Prostate gland (tissue), 2 donors: ENCODE measurements at regions not wholly inside any gene's neighbourhood (a gene's known extent, or its start where the extent isn't known, plus 50 kb on each side); places are given as distances from the start of the nearest gene placed in this dataset.

ENCODE experiments used
- DNase-seq: peaks from one replicate; pipeline ENCODE4 v3.0.0-alpha.2; 2019; ENCODE audit warnings: low spot score
- H3K27ac ChIP-seq, 2 donors: fragments of 200-600 bp; sonication (generic); 2 replicates each; pipeline ENCODE4 v1.5.1; 2017 to 2019
- H3K27me3 ChIP-seq: fragments of 200-600 bp; sonication (generic); replicated peaks from 2 replicates; pipeline ENCODE4 v1.5.1; 2019; ENCODE audit not compliant: insufficient read depth
- H3K36me3 ChIP-seq, 2 donors: fragments of 200-600 bp; sonication (generic); 1 replicate in 1 of 2; 2 replicates in 1 of 2; pipeline versions ENCODE4 v1.5.1 to v1.8.1; 2017 to 2019
- H3K4me1 ChIP-seq: fragments of 200-600 bp; sonication (generic); replicated peaks from 2 replicates; pipeline ENCODE4 v1.5.1; 2019
- H3K4me3 ChIP-seq, 2 donors: fragments of 200-600 bp; sonication (generic); 2 replicates each; pipeline ENCODE4 v1.5.1; 2017 to 2019
- H3K9me3 ChIP-seq: fragments of 200-600 bp; sonication (generic); 2 replicates; pipeline ENCODE4 v1.5.1; 2017
- POLR2A ChIP-seq: fragments of 450-650 bp; IDR thresholded peaks from one replicate; pipeline ENCODE4 v1.6.1; 2016; ENCODE audit warnings: antibody characterized with exemption, mild to moderate bottlenecking
- POLR2AphosphoS5 ChIP-seq: sonication (generic); formaldehyde crosslinking; IDR thresholded peaks from one replicate; pipeline ENCODE4 v1.6.1; 2017; ENCODE audit warnings: antibody characterized with exemption
- WGBS: methylation state at CpG from one replicate; pipeline ENCODE4 v1.1.5; 2018; 5-methylcytosine and 5-hydroxymethylcytosine counted together
- intact Hi-C: fragments of 100-400 bp; cut with DNase I; formaldehyde crosslinking; loops from one replicate; pipeline ENCODE4 v1.14.2; 2022
- TF ChIP-seq, protein P1 (sequence below), 4 experiments: fragments of 200-600 bp in 2 of 4; fragments of 450-650 bp in 2 of 4; sonication (generic) in 2 of 4; IDR thresholded peaks; 1 replicate in 3 of 4; 2 replicates in 1 of 4; pipeline ENCODE4 v1.5.1; 2016 to 2019; ENCODE audit warnings: antibody characterized with exemption in 4 of 4, mild to moderate bottlenecking in 2 of 4, moderate library complexity in 2 of 4

DNA sequence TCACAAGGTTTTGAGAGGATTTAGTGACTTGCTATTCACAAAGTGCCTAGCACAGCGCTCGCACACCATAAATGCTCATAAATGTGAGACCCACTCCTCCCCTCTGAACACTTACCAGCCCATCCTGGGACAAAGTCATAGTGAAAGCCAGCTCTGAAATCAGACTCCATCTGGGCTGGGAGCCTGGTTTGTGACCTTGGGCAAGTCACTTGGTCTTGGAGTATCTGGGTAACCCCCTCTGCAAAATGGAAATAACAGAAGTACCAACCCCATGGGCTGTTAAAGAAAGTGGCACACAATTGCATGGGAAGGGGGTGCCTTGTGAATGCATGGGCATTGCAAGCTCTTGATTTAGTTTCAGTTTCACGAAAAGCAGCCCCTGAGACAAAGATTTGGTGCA is 104.7 kb upstream of the CDH5 start:
- Histone ChIP-seq H3K4me1 (no peaks in the 10 kb centered on the region), H3K4me3 (no peak overlapping the region), H3K27me3 (no peaks in the 10 kb centered on the region), H3K9me3 (no peaks in the 10 kb centered on the region), H3K36me3 (no peaks in the 10 kb centered on the region), H3K27ac (no peak overlapping the region)
- 92% methylated on average over 3 of the region's 3 CpGs for WGBS
- no peak for DNase-seq
- intact Hi-C loops = no loop called here
- TF ChIP-seq POLR2AphosphoS5 (no peak), POLR2A (no peak)
- TF ChIP-seq, protein P1, sequence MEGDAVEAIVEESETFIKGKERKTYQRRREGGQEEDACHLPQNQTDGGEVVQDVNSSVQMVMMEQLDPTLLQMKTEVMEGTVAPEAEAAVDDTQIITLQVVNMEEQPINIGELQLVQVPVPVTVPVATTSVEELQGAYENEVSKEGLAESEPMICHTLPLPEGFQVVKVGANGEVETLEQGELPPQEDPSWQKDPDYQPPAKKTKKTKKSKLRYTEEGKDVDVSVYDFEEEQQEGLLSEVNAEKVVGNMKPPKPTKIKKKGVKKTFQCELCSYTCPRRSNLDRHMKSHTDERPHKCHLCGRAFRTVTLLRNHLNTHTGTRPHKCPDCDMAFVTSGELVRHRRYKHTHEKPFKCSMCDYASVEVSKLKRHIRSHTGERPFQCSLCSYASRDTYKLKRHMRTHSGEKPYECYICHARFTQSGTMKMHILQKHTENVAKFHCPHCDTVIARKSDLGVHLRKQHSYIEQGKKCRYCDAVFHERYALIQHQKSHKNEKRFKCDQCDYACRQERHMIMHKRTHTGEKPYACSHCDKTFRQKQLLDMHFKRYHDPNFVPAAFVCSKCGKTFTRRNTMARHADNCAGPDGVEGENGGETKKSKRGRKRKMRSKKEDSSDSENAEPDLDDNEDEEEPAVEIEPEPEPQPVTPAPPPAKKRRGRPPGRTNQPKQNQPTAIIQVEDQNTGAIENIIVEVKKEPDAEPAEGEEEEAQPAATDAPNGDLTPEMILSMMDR (IDR thresholded peaks at IDR 0.05) = no peak

DNA sequence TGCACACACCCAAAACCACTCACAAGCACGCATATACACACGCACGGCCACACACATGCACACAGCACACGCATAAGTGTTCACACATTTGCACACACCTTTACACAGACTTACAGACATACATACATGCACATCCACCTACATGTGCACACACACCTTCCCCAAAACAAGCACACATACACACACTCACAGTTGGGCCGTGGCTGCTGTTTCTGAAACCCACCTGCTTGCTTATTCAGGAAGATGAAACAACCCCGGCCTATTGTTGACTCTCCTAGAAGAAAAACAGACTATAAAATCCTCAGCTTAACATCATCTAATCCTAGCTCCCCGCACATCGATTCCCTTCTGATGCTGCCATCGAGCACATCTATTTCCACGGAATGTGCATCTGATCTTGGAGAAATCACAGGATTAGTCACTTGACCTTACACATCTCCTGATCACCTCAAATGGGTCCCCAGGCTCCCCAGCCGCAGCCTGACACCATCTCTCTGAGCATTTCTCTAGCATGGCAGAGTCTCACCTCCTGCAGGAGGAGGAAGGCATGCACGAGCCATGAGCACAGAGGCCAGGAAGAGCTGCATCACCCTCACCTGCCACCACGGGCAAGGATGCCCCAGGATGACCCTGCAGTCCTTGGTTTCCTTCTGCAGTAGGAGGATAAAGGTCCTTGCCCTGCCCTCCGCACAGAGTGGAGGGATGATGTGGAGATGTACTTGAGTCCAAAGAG is 105.8 kb upstream of the CDH5 start:
- H3K36me3 ChIP-seq = no peaks in the 10 kb centered on the region
- no peak overlapping the region for H3K27ac ChIP-seq
- no peaks in the 10 kb centered on the region for H3K4me1 ChIP-seq
- DNase-seq = no peak
- H3K9me3 ChIP-seq = no peaks in the 10 kb centered on the region
- 74% methylated on average over 14 of the region's 14 CpGs for WGBS
- no peaks in the 10 kb centered on the region for H3K27me3 ChIP-seq
- no peak for TF ChIP-seq POLR2A
- TF ChIP-seq, protein P1 (IDR thresholded peaks at IDR 0.05) = no peak
- TF ChIP-seq POLR2AphosphoS5 = no peak
- intact Hi-C loops = no loop called here
- H3K4me3 ChIP-seq = no peak overlapping the region

DNA sequence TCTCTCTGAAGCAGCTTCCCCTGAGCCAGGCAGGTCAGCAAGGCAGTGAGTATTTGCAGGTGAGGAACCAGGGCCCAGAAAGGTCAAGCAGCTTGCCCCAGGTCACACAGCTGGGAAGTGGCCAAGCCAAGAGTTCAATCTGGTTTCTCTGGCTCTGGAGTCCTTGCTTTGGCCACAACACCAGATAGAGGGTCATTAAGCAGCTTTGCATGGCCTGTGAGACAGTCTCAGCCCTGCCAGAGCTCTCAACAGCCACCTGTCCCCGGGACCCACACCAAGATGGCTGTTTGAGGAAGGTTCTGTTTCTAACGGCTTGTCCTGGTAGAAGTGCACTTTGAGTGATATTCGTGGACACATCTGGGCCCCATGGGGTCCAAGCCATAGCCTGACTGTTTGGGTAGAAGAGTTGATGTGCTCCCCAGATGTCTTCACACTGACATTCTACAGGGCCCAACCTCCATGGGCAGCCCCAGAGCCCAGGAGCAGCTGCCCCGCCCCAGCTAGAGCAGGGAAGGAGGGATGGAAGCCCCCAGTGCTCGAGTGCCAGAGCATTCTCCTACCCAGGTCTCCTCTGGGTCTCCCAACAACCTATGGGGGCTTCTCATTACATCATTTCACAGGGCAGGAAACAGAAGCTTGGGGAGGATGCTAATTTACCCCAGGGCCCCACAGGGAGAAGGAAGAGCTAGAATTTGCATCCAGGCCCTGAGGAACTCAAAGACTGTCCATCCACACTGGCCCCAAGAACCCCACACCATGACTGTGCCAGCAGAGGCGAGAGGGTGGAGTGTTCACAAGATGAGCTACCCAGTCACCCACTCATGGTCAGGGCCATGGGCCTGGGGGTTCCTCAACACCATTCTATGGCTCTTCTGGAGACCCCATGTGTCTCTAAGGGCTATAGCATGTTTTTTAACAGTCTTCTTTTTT is 107.3 kb upstream of the CDH5 start:
- Histone ChIP-seq H3K27me3 (no peaks in the 10 kb centered on the region), H3K27ac (no peak overlapping the region), H3K36me3 (no peaks in the 10 kb centered on the region), H3K4me3 (no peak overlapping the region), H3K4me1 (no peaks in the 10 kb centered on the region), H3K9me3 (no peaks in the 10 kb centered on the region)
- intact Hi-C loops = no loop called here
- WGBS = 84% methylated on average over 6 of the region's 6 CpGs
- DNase-seq = no peak
- TF ChIP-seq, protein P1 (IDR thresholded peaks at IDR 0.05) = no peak
- TF ChIP-seq POLR2AphosphoS5 (no peak), POLR2A (no peak)

DNA sequence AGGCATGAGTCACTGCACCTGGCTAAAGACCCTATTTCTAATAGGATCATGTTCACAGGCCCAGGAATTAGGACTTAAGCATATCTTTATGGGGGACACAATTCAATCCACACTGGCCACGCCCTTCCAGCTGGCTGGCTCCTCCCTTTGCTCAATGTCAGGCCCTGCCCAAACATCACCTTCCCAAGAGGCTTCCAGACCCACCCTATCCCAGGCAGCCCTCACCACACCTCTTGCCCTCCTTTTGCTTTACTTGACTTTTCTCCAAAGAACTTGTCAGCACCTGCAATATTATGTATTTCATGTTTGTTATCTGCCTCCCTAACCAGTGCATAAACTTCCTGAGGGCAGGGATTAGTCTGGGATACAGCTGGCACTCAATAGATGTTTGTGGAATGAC is 109.6 kb upstream of the CDH5 start:
- no peak overlapping the region for H3K4me3 ChIP-seq
- no peak overlapping the region for H3K27ac ChIP-seq
- H3K9me3 ChIP-seq = no peaks in the 10 kb centered on the region
- TF ChIP-seq, protein P1 (IDR thresholded peaks at IDR 0.05) = no peak
- TF ChIP-seq POLR2A (no peak), POLR2AphosphoS5 (no peak)
- intact Hi-C loops = no loop called here
- H3K36me3 ChIP-seq = no peaks in the 10 kb centered on the region
- WGBS = 95% methylated on average over 1 of the region's 1 CpG
- DNase-seq = no peak
- no peaks in the 10 kb centered on the region for H3K27me3 ChIP-seq
- H3K4me1 ChIP-seq = no peaks in the 10 kb centered on the region
